K562 (cell line): ENCODE measurements at regions not wholly inside any gene's neighbourhood (a gene's known extent, or its start where the extent isn't known, plus 50 kb on each side); places are given as distances from the start of the nearest gene placed in this dataset.

Source experiments
- BHLHE40 ChIP-seq: IDR thresholded peaks from 2 replicates; pipeline ENCODE4 v1.6.1; 2011; ENCODE audit warnings: low read length, improper control_type of control experiment
- MEF2D ChIP-seq: conservative IDR thresholded peaks from 2 replicates; pipeline ENCODE4 v1.6.1; 2016; ENCODE audit warnings: low read depth, missing genetic modification characterization, missing compliant biosample characterization
- NFYB ChIP-seq: IDR thresholded peaks from 2 replicates; pipeline ENCODE4 v1.6.1; 2011; ENCODE audit warnings: mild to moderate bottlenecking, moderate library complexity; ENCODE audit not compliant: insufficient read length; ENCODE audit errors: extremely low read depth
- POLR2A ChIP-seq: fragments of 450-650 bp; conservative IDR thresholded peaks from 2 replicates; pipeline ENCODE4 v1.6.1; 2016
- SMC3 ChIP-seq: conservative IDR thresholded peaks from 2 replicates; pipeline ENCODE4 v1.6.1; 2011; ENCODE audit warnings: low read depth, low read length, improper control_type of control experiment; ENCODE audit not compliant: insufficient read depth
- SREBF1 ChIP-seq: fragments of 150-350 bp; IDR thresholded peaks from 2 replicates; pipeline ENCODE4 v1.6.1; 2014; ENCODE audit warnings: antibody characterized with exemption, low read depth, low read length, borderline replicate concordance
- ZNF785 ChIP-seq: fragments of 250-450 bp; sonication (Bioruptor Pico); IDR thresholded peaks from 2 replicates; pipeline ENCODE4 v1.4.0; 2020; ENCODE audit warnings: mild to moderate bottlenecking
- TF ChIP-seq, protein P1 (sequence below), 3 experiments: IDR thresholded peaks in 2 of 3; conservative IDR thresholded peaks in 1 of 3; 2 replicates each; pipeline ENCODE4 v1.5.1; 2011 to 2012; ENCODE audit warnings: low read length in 3 of 3, mild to moderate bottlenecking in 3 of 3, control low read depth in 2 of 3, improper control_type of control experiment in 1 of 3, inconsistent platforms in 1 of 3, low read depth in 1 of 3, mixed read lengths in 1 of 3, moderate library complexity in 1 of 3; ENCODE audit not compliant: insufficient read depth in 2 of 3
- TF ChIP-seq, protein P2 (sequence below), 2 experiments: fragments of 450-650 bp; conservative IDR thresholded peaks; 2 replicates each; pipeline ENCODE4 v1.6.1; 2017; ENCODE audit warnings: mild to moderate bottlenecking in 2 of 2, moderate library complexity in 2 of 2
- TF ChIP-seq, protein P3 (sequence below), 2 experiments: fragments of 450-650 bp in 1 of 2; sonication (generic) in 1 of 2; formaldehyde crosslinking; conservative IDR thresholded peaks; 2 replicates each; pipeline versions ENCODE4 v1.4.0 to v1.8.1; 2020 to 2022; ENCODE audit warnings: mild to moderate bottlenecking in 1 of 2, missing genetic modification reagents in 1 of 2

DNA sequence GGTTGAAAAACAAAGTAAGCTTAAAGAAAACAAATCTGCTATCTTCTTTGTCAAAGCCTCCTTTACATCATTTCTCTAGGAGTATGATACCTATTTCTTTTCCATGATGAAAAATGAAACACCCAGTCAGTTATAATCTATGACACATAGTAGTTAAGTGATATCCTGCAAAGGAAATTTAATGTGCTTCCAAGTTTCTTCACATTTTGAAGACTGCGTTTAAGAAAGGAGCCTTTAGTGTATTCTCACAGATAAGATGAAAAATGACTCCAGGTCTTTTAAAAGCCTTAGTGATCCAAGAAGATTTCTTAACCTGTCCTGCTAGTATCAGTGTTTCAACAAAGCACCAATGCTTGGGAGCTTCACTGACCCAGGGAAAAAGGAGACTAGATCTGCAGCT, 356.7 kb downstream of the CCDC85A start:
- no peak for TF ChIP-seq ZNF785 (CRISPR knock-in tag)
- TF ChIP-seq NFYB, result no peak
- TF ChIP-seq SMC3, result no peak
- TF ChIP-seq, protein P1, sequence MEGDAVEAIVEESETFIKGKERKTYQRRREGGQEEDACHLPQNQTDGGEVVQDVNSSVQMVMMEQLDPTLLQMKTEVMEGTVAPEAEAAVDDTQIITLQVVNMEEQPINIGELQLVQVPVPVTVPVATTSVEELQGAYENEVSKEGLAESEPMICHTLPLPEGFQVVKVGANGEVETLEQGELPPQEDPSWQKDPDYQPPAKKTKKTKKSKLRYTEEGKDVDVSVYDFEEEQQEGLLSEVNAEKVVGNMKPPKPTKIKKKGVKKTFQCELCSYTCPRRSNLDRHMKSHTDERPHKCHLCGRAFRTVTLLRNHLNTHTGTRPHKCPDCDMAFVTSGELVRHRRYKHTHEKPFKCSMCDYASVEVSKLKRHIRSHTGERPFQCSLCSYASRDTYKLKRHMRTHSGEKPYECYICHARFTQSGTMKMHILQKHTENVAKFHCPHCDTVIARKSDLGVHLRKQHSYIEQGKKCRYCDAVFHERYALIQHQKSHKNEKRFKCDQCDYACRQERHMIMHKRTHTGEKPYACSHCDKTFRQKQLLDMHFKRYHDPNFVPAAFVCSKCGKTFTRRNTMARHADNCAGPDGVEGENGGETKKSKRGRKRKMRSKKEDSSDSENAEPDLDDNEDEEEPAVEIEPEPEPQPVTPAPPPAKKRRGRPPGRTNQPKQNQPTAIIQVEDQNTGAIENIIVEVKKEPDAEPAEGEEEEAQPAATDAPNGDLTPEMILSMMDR (IDR thresholded peaks at IDR 0.05 in 2 of 3, conservative IDR thresholded peaks at IDR 0.05 in 1 of 3; ENCODE audit: insufficient read depth in 2 of 3, low read depth in 1 of 3, low read length in 3 of 3), result no peak
- TF ChIP-seq, protein P2, sequence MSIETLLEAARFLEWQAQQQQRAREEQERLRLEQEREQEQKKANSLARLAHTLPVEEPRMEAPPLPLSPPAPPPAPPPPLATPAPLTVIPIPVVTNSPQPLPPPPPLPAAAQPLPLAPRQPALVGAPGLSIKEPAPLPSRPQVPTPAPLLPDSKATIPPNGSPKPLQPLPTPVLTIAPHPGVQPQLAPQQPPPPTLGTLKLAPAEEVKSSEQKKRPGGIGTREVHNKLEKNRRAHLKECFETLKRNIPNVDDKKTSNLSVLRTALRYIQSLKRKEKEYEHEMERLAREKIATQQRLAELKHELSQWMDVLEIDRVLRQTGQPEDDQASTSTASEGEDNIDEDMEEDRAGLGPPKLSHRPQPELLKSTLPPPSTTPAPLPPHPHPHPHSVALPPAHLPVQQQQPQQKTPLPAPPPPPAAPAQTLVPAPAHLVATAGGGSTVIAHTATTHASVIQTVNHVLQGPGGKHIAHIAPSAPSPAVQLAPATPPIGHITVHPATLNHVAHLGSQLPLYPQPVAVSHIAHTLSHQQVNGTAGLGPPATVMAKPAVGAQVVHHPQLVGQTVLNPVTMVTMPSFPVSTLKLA (conservative IDR thresholded peaks at IDR 0.05), result no peak
- no peak for TF ChIP-seq MEF2D (tag)
- no peak for TF ChIP-seq POLR2A
- no peak for TF ChIP-seq BHLHE40
- TF ChIP-seq, protein P3, sequence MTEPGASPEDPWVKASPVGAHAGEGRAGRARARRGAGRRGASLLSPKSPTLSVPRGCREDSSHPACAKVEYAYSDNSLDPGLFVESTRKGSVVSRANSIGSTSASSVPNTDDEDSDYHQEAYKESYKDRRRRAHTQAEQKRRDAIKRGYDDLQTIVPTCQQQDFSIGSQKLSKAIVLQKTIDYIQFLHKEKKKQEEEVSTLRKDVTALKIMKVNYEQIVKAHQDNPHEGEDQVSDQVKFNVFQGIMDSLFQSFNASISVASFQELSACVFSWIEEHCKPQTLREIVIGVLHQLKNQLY (CRISPR knock-in tag; conservative IDR thresholded peaks at IDR 0.05), result no peak
- TF ChIP-seq SREBF1, result no peak
